Activated CD4-positive, alpha-beta T cell treated with anti-CD3 and anti-CD28 coated beads for 36 hours (primary cell): ENCODE measurements at regions not wholly inside any gene's neighbourhood (a gene's known extent, or its start where the extent isn't known, plus 50 kb on each side); places are given as distances from the start of the nearest gene placed in this dataset.
"Not testable (repeated sequence)": the region's sequence is repeated elsewhere in the genome, so short reads cannot be mapped to it uniquely, and the experiment has no call there.

Experiments
- ATAC-seq: fragments of 200-7000 bp; cut with Tn5 transposase; one replicate; pipeline ENCODE4 v1.10.0; 2021; ENCODE audit warnings: mild to moderate bottlenecking, moderate library complexity
- CTCF ChIA-PET: fragments of 350-600 bp; sonication (Branson Sonifier 250); formaldehyde crosslinking; loops from one replicate; lab custom pipeline; 2021; ENCODE audit warnings: antibody characterized with exemption; lab: Charles Lee
- POLR2A ChIA-PET: fragments of 350-600 bp; sonication (Branson Sonifier 250); formaldehyde crosslinking; loops from one replicate; lab custom pipeline; 2021; ENCODE audit warnings: antibody characterized with exemption, inconsistent platforms; lab: Charles Lee
- DNase-seq: peaks from one replicate; pipeline ENCODE4 v3.0.0-alpha.2; 2020
- H3K27ac Mint-ChIP-seq: one replicate; pipeline ENCODE4 v1.8.0; 2021; ENCODE audit warnings: mixed read lengths
- H3K27me3 Mint-ChIP-seq: one replicate; pipeline ENCODE4 v1.8.0; 2021; ENCODE audit warnings: mixed read lengths
- H3K36me3 Mint-ChIP-seq: one replicate; pipeline ENCODE4 v1.8.0; 2021; ENCODE audit warnings: low read depth, mixed read lengths
- H3K4me1 Mint-ChIP-seq: one replicate; pipeline ENCODE4 v1.8.0; 2021; ENCODE audit warnings: mixed read lengths
- H3K4me3 Mint-ChIP-seq: one replicate; pipeline ENCODE4 v1.8.0; 2021; ENCODE audit warnings: mild to moderate bottlenecking, moderate library complexity, mixed read lengths
- H3K9me3 Mint-ChIP-seq: one replicate; pipeline ENCODE4 v1.8.0; 2021; ENCODE audit warnings: low read depth, mixed read lengths
- intact Hi-C, 2 experiments: fragments of 100-400 bp; cut with DNase I in 1 of 2; cut with micrococcal nuclease in 1 of 2; formaldehyde crosslinking; loops; one replicate each; pipeline versions ENCODE4 v1.14.2 to v1.15.1; 2022 to 2024; cut with DNase I, micrococcal nuclease

DNA sequence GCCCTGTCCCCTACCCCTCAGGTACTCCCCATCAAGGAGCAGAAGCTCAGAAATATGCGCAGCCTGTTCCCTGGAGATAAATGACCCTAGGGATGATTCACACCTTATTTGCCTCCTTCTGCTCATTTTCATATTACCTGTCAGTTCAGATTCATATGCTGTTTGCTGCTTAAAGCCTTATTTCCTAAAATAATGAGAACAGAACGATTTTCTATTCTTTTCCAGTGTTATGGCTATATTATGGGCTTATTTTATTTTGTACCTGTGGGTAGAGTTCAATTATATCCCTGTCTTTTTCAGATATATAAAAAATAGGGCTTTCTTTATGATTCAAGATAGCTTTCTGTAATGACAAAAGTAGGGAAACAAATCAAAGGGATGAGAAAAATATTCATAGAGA lies 224.8 kb downstream of the RPAP3 start:
- Mint-ChIP-seq H3K9me3 (peaks cover 18% of the 10 kb centered on the region), H3K36me3 (peaks cover under 1% of the 10 kb centered on the region), H3K27me3 (peaks cover 3% of the 10 kb centered on the region), H3K4me1 (no peaks in the 10 kb centered on the region), H3K4me3 (no peak overlapping the region), H3K27ac (no peak overlapping the region)
- ATAC-seq, result no peak
- ChIA-PET POLR2A (no interaction called here), CTCF (no interaction called here)
- intact Hi-C loops, result no loop called here
- no peak for DNase-seq

DNA sequence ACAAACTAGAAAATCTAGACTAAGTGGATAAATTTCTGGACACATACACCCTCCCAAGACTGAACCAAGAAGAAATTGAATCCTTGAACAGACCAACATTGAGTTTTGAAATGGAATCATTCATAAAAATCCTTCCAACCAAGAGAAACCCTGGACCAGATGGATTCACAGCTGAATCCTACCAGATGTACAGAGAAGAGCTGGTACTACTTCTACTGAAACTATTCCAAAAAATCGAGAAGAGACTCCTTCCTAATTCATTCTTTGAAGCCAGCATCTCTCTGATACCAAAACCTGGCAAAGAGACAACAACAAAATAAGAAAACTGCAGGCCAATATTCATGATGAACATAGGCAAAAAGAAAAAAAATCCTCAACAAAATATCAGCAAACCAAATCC lies 227.4 kb downstream of the RPAP3 start:
- Mint-ChIP-seq H3K27me3 (peaks cover 3% of the 10 kb centered on the region), H3K9me3 (peaks cover 23% of the 10 kb centered on the region)

GRCh38 chr12:47473091-47473490 lies 232.7 kb downstream of the RPAP3 start:
- ATAC-seq, result no peak

More for the DNA sequence above, 227.4 kb downstream of the RPAP3 start:
- POLR2A ChIA-PET, result no interaction called here
- peaks cover 2% of the 10 kb centered on the region for H3K4me1 Mint-ChIP-seq
- H3K27ac Mint-ChIP-seq, result no peak overlapping the region
- peaks cover 6% of the 10 kb centered on the region for H3K36me3 Mint-ChIP-seq
- H3K4me3 Mint-ChIP-seq, result no peak overlapping the region
- DNase-seq (no peak), ATAC-seq (no peak)
- intact Hi-C loops, result no loop called here
- CTCF ChIA-PET, result interaction anchor here (1.1 kb wide), 1 partner anchor 188 kb away, joined by 4 read pairs; no protein-coding TSS in a partner anchor

GRCh38 chr12:47470349-47470748 lies 235.5 kb downstream of the RPAP3 start:
- H3K4me3 Mint-ChIP-seq, POLR2A ChIA-PET, CTCF ChIA-PET, H3K27ac Mint-ChIP-seq, DNase-seq, H3K27me3 Mint-ChIP-seq, H3K36me3 Mint-ChIP-seq, H3K9me3 Mint-ChIP-seq, intact Hi-C loops: not testable (repeated sequence)
- peak; percentile 12 for ATAC-seq
- H3K4me1 Mint-ChIP-seq, result peaks cover 15% of the 10 kb centered on the region

More at GRCh38 chr12:47473091-47473490, 232.7 kb downstream of the RPAP3 start:
- no peak for DNase-seq
- intact Hi-C loops, result no loop called here
- H3K9me3 Mint-ChIP-seq, result peaks cover 23% of the 10 kb centered on the region
- CTCF ChIA-PET, result interaction anchor here (0.9 kb wide), 1 partner anchor 14 kb away, joined by 3 read pairs; no protein-coding TSS in a partner anchor
- H3K36me3 Mint-ChIP-seq, result peaks cover 6% of the 10 kb centered on the region
- POLR2A ChIA-PET, result no interaction called here
- no peak overlapping the region for H3K4me3 Mint-ChIP-seq
- H3K27ac Mint-ChIP-seq, result no peak overlapping the region
- H3K27me3 Mint-ChIP-seq, result no peaks in the 10 kb centered on the region
- H3K4me1 Mint-ChIP-seq, result peaks cover 12% of the 10 kb centered on the region

GRCh38 chr12:47463918-47464317 lies 241.9 kb downstream of the RPAP3 start:
- peaks cover 15% of the 10 kb centered on the region for H3K9me3 Mint-ChIP-seq
- H3K27ac Mint-ChIP-seq, DNase-seq, H3K4me1 Mint-ChIP-seq, H3K27me3 Mint-ChIP-seq, POLR2A ChIA-PET, intact Hi-C loops, ATAC-seq, H3K36me3 Mint-ChIP-seq, H3K4me3 Mint-ChIP-seq: not testable (repeated sequence)
- CTCF ChIA-PET, result interaction anchor here (0.8 kb wide), 1 partner anchor 12 kb away, joined by 4 read pairs; no protein-coding TSS in a partner anchor

- Mint-ChIP-seq H3K9me3 (peaks cover 21% of the 10 kb centered on the region), H3K4me3 (no peak overlapping the region), H3K4me1 (no peaks in the 10 kb centered on the region), H3K27ac (no peak overlapping the region), H3K27me3 (no peaks in the 10 kb centered on the region), H3K36me3 (peaks cover 7% of the 10 kb centered on the region)
- DNase-seq (no peak), ATAC-seq (no peak)
- intact Hi-C loops, result no loop called here
- CTCF ChIA-PET, result interaction anchor here (1.1 kb wide), 1 partner anchor 14 kb away, joined by 3 read pairs; no protein-coding TSS in a partner anchor
- POLR2A ChIA-PET, result no interaction called here
These were observed 247.6 kb downstream of the RPAP3 start for GRCh38 chr12:47458279-47458678.

GRCh38 chr12:47449797-47450196 lies 256.0 kb downstream of the RPAP3 start:
- Mint-ChIP-seq H3K4me3 (no peak overlapping the region), H3K27ac (no peak overlapping the region), H3K36me3 (no peaks in the 10 kb centered on the region), H3K4me1 (no peaks in the 10 kb centered on the region), H3K27me3 (no peaks in the 10 kb centered on the region), H3K9me3 (peaks cover under 1% of the 10 kb centered on the region)
- intact Hi-C loops, result no loop called here
- ChIA-PET POLR2A (no interaction called here), CTCF (no interaction called here)
- ATAC-seq (no peak), DNase-seq (no peak)

DNA sequence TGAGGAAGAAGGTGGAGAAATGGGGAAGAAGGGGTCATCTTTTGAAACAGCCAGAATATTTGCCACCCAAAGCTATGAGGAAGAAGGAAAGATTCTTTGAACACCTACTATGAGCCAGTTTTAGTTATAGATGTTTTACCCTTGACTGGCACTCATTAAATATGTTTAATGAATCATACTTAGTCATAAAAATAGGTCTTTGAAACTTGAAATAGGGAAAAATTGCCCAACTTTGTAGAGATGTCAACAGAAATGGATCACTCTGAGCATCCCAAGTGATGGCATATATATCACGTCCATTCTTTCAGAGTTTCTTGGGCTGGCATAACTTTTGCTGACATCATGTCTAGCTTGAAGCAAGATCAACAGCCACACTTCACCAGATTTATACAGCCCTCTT lies 263.5 kb downstream of the RPAP3 start:
- intact Hi-C loops, result no loop called here
- Mint-ChIP-seq H3K9me3 (peaks cover 28% of the 10 kb centered on the region), H3K4me1 (no peaks in the 10 kb centered on the region)

DNA sequence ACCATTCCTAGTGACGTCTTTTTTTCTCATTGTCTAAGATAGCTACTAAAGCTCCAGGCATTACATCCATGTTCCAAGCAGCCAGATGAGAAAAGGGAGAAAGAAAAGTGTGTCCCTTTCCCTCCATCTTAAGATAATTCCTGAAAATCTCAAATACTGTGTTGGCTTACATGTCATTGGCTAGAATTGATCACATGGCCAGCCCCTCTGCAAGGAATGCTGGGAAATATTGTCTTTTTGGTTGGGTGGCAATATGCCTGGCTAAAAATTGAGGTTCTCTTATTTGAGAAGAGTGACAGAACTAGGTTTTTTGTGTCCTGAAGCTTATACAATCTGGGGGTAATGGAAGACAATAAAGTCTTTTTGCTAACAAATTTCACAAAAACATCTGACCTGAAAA lies 264.3 kb downstream of the RPAP3 start:
- intact Hi-C loops, result no loop called here
- no peak for DNase-seq
- H3K9me3 Mint-ChIP-seq, result peaks cover 30% of the 10 kb centered on the region
- H3K4me1 Mint-ChIP-seq, result no peaks in the 10 kb centered on the region
- H3K36me3 Mint-ChIP-seq, result peaks cover 2% of the 10 kb centered on the region
- no peaks in the 10 kb centered on the region for H3K27me3 Mint-ChIP-seq
- no peak overlapping the region for H3K4me3 Mint-ChIP-seq
- H3K27ac Mint-ChIP-seq, result no peak overlapping the region
- ChIA-PET CTCF (interaction anchor here (0.6 kb wide), 1 partner anchor 55 kb away, joined by 3 read pairs; no protein-coding TSS in a partner anchor), POLR2A (interaction anchor here (0.6 kb wide), 1 partner anchor 27 kb away, joined by 3 read pairs; no protein-coding TSS in a partner anchor)
- no peak for ATAC-seq

More for the DNA sequence above, 263.5 kb downstream of the RPAP3 start:
- H3K4me3 Mint-ChIP-seq, result no peak overlapping the region
- ChIA-PET CTCF (interaction anchor here (0.8 to 1.1 kb wide), 2 partner anchors 20 to 210 kb away, joined by 3 read pairs; no protein-coding TSS in a partner anchor), POLR2A (no interaction called here)
- ATAC-seq, result no peak
- no peak overlapping the region for H3K27ac Mint-ChIP-seq
- DNase-seq, result no peak
- H3K36me3 Mint-ChIP-seq, result peaks cover 2% of the 10 kb centered on the region
- H3K27me3 Mint-ChIP-seq, result no peaks in the 10 kb centered on the region

DNA sequence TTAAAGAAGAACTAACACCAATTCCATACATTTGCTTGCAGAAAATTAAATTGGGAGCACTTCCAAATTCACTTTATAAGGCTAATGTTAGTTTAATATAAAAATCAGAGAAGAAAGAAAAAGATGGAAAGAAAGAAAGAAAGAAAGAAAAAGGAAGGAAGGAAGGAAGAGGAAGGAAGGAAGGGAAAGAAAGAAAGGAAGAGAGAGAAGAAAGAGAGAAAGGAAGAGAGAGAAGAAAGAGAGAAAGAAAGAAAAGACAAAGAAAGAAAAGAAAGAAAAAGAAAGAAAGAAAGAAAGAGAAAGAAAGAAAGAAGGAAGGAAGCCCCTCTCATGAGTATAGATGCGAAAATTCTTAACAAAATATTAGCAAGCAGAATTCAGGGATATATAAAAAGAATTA lies 267.7 kb downstream of the RPAP3 start:
- no peaks in the 10 kb centered on the region for H3K4me1 Mint-ChIP-seq
- ATAC-seq (no peak), DNase-seq (no peak)
- intact Hi-C loops, result no loop called here
- CTCF ChIA-PET, result interaction anchor here (0.6 kb wide), 1 partner anchor 968 kb away, joined by 3 read pairs; no protein-coding TSS in a partner anchor
- POLR2A ChIA-PET, result interaction anchor here (0.6 kb wide), 1 partner anchor 246 kb away, joined by 6 read pairs; no protein-coding TSS in a partner anchor
- H3K36me3 Mint-ChIP-seq, result peaks cover 4% of the 10 kb centered on the region
- no peaks in the 10 kb centered on the region for H3K27me3 Mint-ChIP-seq
- no peak overlapping the region for H3K27ac Mint-ChIP-seq
- H3K9me3 Mint-ChIP-seq, result peaks cover 31% of the 10 kb centered on the region
- H3K4me3 Mint-ChIP-seq, result no peak overlapping the region

DNA sequence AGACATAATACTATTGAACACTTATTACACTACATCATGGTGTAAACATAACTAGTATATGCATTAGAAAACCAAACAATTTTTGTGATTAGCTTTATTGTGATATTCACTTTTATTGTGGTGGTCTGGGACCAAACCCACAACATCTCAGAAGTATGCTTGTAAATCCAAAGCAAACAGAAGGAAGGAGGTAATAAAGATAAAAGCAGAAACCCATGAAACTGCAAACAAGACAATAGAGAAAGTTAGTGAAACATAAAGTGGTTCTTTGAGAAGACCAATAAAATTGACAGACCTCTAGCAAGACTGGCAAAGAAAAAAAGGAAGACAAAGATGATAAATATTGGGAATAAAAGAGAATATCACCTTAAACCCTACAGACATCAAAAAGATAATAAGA lies 268.3 kb downstream of the RPAP3 start:
- ATAC-seq, result no peak
- Mint-ChIP-seq H3K27ac (no peak overlapping the region), H3K4me3 (no peak overlapping the region), H3K9me3 (peaks cover 25% of the 10 kb centered on the region), H3K36me3 (peaks cover 2% of the 10 kb centered on the region), H3K4me1 (no peaks in the 10 kb centered on the region), H3K27me3 (no peaks in the 10 kb centered on the region)
- no peak for DNase-seq
- ChIA-PET CTCF (no interaction called here), POLR2A (no interaction called here)
- intact Hi-C loops, result no loop called here

DNA sequence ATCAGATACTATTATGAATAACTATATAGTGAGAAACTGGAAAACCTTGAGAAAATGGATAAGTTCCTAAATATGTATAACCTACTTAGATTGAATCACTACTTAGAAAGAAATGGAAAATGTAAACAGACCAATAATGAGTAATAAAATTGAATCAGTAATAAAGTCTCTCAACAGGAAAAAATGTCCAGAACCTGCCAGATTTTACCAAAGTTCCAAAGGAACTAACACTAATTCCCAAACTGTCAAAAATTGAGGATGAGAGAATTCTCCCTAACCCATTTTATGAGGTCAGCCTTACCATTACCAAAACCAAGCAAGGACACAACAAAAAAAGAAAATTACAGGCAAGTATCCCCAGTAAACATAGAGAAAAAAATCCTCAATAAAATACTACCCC lies 272.0 kb downstream of the RPAP3 start:
- H3K4me3 Mint-ChIP-seq, result no peak overlapping the region
- H3K4me1 Mint-ChIP-seq, result no peaks in the 10 kb centered on the region
- no peak for DNase-seq
- CTCF ChIA-PET, result no interaction called here
- H3K36me3 Mint-ChIP-seq, result peaks cover 2% of the 10 kb centered on the region
- POLR2A ChIA-PET, result no interaction called here
- H3K9me3 Mint-ChIP-seq, result peaks cover 22% of the 10 kb centered on the region
- no peaks in the 10 kb centered on the region for H3K27me3 Mint-ChIP-seq
- intact Hi-C loops, result no loop called here
- no peak for ATAC-seq
- H3K27ac Mint-ChIP-seq, result no peak overlapping the region
